HEK293 (cell line): ENCODE measurements at regions not wholly inside any gene's neighbourhood (a gene's known extent, or its start where the extent isn't known, plus 50 kb on each side); places are given as distances from the start of the nearest gene placed in this dataset.

Experiments used
- CTCF ChIA-PET: fragments of 350-600 bp; formaldehyde crosslinking; extraction: SDS; loops from one replicate; lab custom pipeline; 2021; ENCODE audit warnings: antibody characterized with exemption; lab: Yijun Ruan, JAX
- POLR2A ChIA-PET: fragments of 300-600 bp; formaldehyde crosslinking; extraction: SDS; loops from one replicate; lab custom pipeline; 2020; ENCODE audit warnings: antibody characterized with exemption, inconsistent platforms; lab: Yijun Ruan, JAX
- H3K27ac ChIP-seq: fragments of 200-500 bp; sonication (Bioruptor generic); 2 replicates; pipeline ENCODE4 v1.5.1; 2014; ENCODE audit warnings: low read depth, low read length, control low read depth, inconsistent platforms; ENCODE audit errors: extremely low read depth
- H3K36me3 ChIP-seq, 2 experiments: fragments of 200-500 bp in 1 of 2; sonication (Bioruptor generic) in 1 of 2; 1 replicate in 1 of 2; 2 replicates in 1 of 2; pipeline ENCODE4 v1.5.1; 2014 to 2017; ENCODE audit warnings: inconsistent platforms in 2 of 2, low read length in 2 of 2; ENCODE audit not compliant: control insufficient read depth in 2 of 2, insufficient read depth in 1 of 2
- H3K4me1 ChIP-seq: fragments of 200-500 bp; sonication (Bioruptor generic); 2 replicates; pipeline ENCODE4 v1.5.1; 2014; ENCODE audit warnings: mild to moderate bottlenecking, low read length, inconsistent platforms; ENCODE audit not compliant: control insufficient read depth, insufficient read depth
- H3K4me3 ChIP-seq: 2 replicates; pipeline ENCODE4 v1.5.1; 2011; ENCODE audit warnings: low read depth, mild to moderate bottlenecking, control low read depth, low read length, moderate library complexity
- H3K9me3 ChIP-seq: fragments of 200-500 bp; sonication (Bioruptor generic); 2 replicates; pipeline ENCODE4 v1.5.1; 2014; ENCODE audit warnings: low read depth, low read length, inconsistent platforms; ENCODE audit not compliant: control insufficient read depth, insufficient read depth
- EGR2 ChIP-seq: fragments of 450-650 bp; formaldehyde crosslinking; IDR thresholded peaks from 2 replicates; pipeline ENCODE4 v1.5.1; 2016; ENCODE audit warnings: low read depth, missing biosample characterization, missing genetic modification characterization
- PRDM10 ChIP-seq: fragments of 450-650 bp; formaldehyde crosslinking; IDR thresholded peaks from 2 replicates; pipeline ENCODE4 v1.5.1; 2016; ENCODE audit warnings: missing biosample characterization, missing genetic modification characterization
- REPIN1 ChIP-seq: fragments of 450-650 bp; formaldehyde crosslinking; IDR thresholded peaks from 2 replicates; pipeline ENCODE4 v1.5.1; 2017; ENCODE audit warnings: missing biosample characterization, missing genetic modification characterization, low read depth
- SETDB1 ChIP-seq: IDR thresholded peaks from one replicate; pipeline ENCODE4 v1.6.1; 2017; ENCODE audit warnings: mild to moderate bottlenecking, low read length, moderate library complexity, mixed read lengths; ENCODE audit not compliant: insufficient read length
- SP2 ChIP-seq: fragments of 450-650 bp; formaldehyde crosslinking; IDR thresholded peaks from 2 replicates; pipeline ENCODE4 v1.5.1; 2016; ENCODE audit warnings: missing biosample characterization, missing genetic modification characterization
- YY1 ChIP-seq: fragments of 450-650 bp; formaldehyde crosslinking; IDR thresholded peaks from 2 replicates; pipeline ENCODE4 v1.5.1; 2018; ENCODE audit warnings: missing biosample characterization, missing genetic modification characterization
- ZBTB10 ChIP-seq: fragments of 450-650 bp; formaldehyde crosslinking; IDR thresholded peaks from 2 replicates; pipeline ENCODE4 v1.5.1; 2016; ENCODE audit warnings: missing biosample characterization, missing genetic modification characterization
- ZFP69B ChIP-seq: fragments of 450-650 bp; formaldehyde crosslinking; IDR thresholded peaks from 2 replicates; pipeline ENCODE4 v1.5.1; 2016; ENCODE audit warnings: missing biosample characterization, missing genetic modification characterization
- ZNF140 ChIP-seq: fragments of 450-650 bp; formaldehyde crosslinking; IDR thresholded peaks from 2 replicates; pipeline ENCODE4 v1.5.1; 2016; ENCODE audit warnings: missing biosample characterization, missing genetic modification characterization
- ZNF174 ChIP-seq: fragments of 450-650 bp; formaldehyde crosslinking; IDR thresholded peaks from 2 replicates; pipeline ENCODE4 v1.5.0; 2017; ENCODE audit warnings: missing biosample characterization, mild to moderate bottlenecking, missing genetic modification characterization
- ZNF211 ChIP-seq: fragments of 450-650 bp; formaldehyde crosslinking; IDR thresholded peaks from 2 replicates; pipeline ENCODE4 v1.5.1; 2016; ENCODE audit warnings: low read depth, missing biosample characterization, missing genetic modification characterization
- ZNF274 ChIP-seq, 2 experiments: fragments of 200-500 bp in 1 of 2; fragments of 450-650 bp in 1 of 2; sonication (Bioruptor generic) in 1 of 2; formaldehyde crosslinking in 1 of 2; IDR thresholded peaks; 2 replicates each; pipeline versions ENCODE4 v1.5.1 to v1.6.1; 2014 to 2016; ENCODE audit warnings: borderline replicate concordance in 1 of 2, inconsistent platforms in 1 of 2, low read length in 1 of 2, missing biosample characterization in 1 of 2, missing genetic modification characterization in 1 of 2
- ZNF280C ChIP-seq: fragments of 450-650 bp; formaldehyde crosslinking; IDR thresholded peaks from 2 replicates; pipeline ENCODE4 v1.5.1; 2016; ENCODE audit warnings: missing biosample characterization, missing genetic modification characterization
- ZNF350 ChIP-seq: fragments of 450-650 bp; formaldehyde crosslinking; IDR thresholded peaks from 2 replicates; pipeline ENCODE4 v1.5.0; 2017; ENCODE audit warnings: missing biosample characterization, mild to moderate bottlenecking, missing genetic modification characterization
- ZNF404 ChIP-seq: fragments of 450-650 bp; formaldehyde crosslinking; IDR thresholded peaks from 2 replicates; pipeline ENCODE4 v1.5.1; 2017; ENCODE audit warnings: missing biosample characterization, missing genetic modification characterization
- ZNF561 ChIP-seq: fragments of 450-650 bp; IDR thresholded peaks from 2 replicates; pipeline ENCODE4 v1.5.1; 2018; ENCODE audit warnings: missing biosample characterization, missing genetic modification characterization, borderline replicate concordance
- ZNF626 ChIP-seq: fragments of 450-650 bp; sonication (Bioruptor Pico); formaldehyde crosslinking; IDR thresholded peaks from 2 replicates; pipeline ENCODE4 v1.5.1; 2018; ENCODE audit warnings: missing biosample characterization, missing genetic modification characterization, inconsistent platforms
- ZNF629 ChIP-seq: fragments of 450-650 bp; formaldehyde crosslinking; IDR thresholded peaks from 2 replicates; pipeline ENCODE4 v1.5.1; 2017; ENCODE audit warnings: missing biosample characterization, missing genetic modification characterization
- ZNF660 ChIP-seq: fragments of 450-650 bp; IDR thresholded peaks from 2 replicates; pipeline ENCODE4 v1.5.1; 2018; ENCODE audit warnings: missing biosample characterization, mild to moderate bottlenecking, missing genetic modification characterization
- TF ChIP-seq, protein P1 (sequence below): fragments of 450-650 bp; formaldehyde crosslinking; IDR thresholded peaks from 2 replicates; pipeline ENCODE4 v1.5.1; 2016; ENCODE audit warnings: missing biosample characterization, missing genetic modification characterization, low read depth
- TF ChIP-seq, protein P2 (sequence below): fragments of 450-650 bp; formaldehyde crosslinking; IDR thresholded peaks from 2 replicates; pipeline ENCODE4 v1.5.1; 2016; ENCODE audit warnings: missing biosample characterization, missing genetic modification characterization, borderline replicate concordance

DNA sequence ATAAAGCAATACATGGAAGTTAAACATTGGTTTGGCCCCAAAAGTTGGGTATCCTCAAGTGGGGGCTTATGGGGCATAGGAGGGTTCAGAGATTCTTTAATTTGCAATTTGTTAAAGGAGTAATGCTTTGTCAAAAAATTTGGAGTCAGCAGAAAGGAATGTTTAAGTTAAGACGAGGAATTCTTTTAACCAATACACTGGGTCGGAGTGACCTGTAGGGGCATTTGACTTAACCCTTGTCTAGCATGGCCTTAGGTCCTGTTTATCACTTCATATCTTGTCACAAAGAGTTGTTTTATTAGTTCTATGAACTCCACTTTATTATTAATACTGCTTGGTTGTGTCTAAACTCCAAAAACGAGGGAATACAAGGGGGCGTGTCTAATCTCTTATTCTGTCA is 656.1 kb upstream of the RORB start (continued):
- TF ChIP-seq ZNF280C (tag by site-specific recombination) (no peak), ZNF660 (tag by site-specific recombination) (no peak), REPIN1 (no peak), ZNF629 (tag by site-specific recombination) (no peak), ZFP69B (tag by site-specific recombination) (no peak), ZNF626 (tag by site-specific recombination) (no peak)
- TF ChIP-seq, protein P1, sequence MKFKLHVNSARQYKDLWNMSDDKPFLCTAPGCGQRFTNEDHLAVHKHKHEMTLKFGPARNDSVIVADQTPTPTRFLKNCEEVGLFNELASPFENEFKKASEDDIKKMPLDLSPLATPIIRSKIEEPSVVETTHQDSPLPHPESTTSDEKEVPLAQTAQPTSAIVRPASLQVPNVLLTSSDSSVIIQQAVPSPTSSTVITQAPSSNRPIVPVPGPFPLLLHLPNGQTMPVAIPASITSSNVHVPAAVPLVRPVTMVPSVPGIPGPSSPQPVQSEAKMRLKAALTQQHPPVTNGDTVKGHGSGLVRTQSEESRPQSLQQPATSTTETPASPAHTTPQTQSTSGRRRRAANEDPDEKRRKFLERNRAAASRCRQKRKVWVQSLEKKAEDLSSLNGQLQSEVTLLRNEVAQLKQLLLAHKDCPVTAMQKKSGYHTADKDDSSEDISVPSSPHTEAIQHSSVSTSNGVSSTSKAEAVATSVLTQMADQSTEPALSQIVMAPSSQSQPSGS (tag by site-specific recombination) = no peak
- TF ChIP-seq, all 188 proteins: peak for 0

GRCh38 chr9:73844135-73844534 is 653.0 kb upstream of the RORB start:
- POLR2A ChIA-PET = no interaction called here
- CTCF ChIA-PET = no interaction called here
- Histone ChIP-seq H3K4me3 (no peak overlapping the region), H3K27ac (no peak overlapping the region), H3K9me3 (no peaks in the 10 kb centered on the region), H3K4me1 (no peaks in the 10 kb centered on the region), H3K36me3 (no peaks in the 10 kb centered on the region)
- TF ChIP-seq EGR2 (tag by site-specific recombination) (no peak), ZNF140 (no peak), ZNF561 (tag by site-specific recombination) (no peak), SETDB1 (no peak), PRDM10 (tag by site-specific recombination) (no peak), ZBTB10 (tag by site-specific recombination) (no peak), ZNF174 (tag by site-specific recombination) (no peak), ZNF404 (tag by site-specific recombination) (no peak), ZNF211 (no peak), YY1 (tag by site-specific recombination) (no peak), ZNF274 (IDR thresholded peaks at IDR 0.05; ENCODE audit: low read length) (no peak), ZNF274 (tag by site-specific recombination; IDR thresholded peaks at IDR 0.05; ENCODE audit: borderline replicate concordance) (no peak), ZNF629 (tag by site-specific recombination) (no peak), ZNF350 (tag by site-specific recombination) (no peak), SP2 (tag by site-specific recombination) (no peak)
- TF ChIP-seq, protein P2, sequence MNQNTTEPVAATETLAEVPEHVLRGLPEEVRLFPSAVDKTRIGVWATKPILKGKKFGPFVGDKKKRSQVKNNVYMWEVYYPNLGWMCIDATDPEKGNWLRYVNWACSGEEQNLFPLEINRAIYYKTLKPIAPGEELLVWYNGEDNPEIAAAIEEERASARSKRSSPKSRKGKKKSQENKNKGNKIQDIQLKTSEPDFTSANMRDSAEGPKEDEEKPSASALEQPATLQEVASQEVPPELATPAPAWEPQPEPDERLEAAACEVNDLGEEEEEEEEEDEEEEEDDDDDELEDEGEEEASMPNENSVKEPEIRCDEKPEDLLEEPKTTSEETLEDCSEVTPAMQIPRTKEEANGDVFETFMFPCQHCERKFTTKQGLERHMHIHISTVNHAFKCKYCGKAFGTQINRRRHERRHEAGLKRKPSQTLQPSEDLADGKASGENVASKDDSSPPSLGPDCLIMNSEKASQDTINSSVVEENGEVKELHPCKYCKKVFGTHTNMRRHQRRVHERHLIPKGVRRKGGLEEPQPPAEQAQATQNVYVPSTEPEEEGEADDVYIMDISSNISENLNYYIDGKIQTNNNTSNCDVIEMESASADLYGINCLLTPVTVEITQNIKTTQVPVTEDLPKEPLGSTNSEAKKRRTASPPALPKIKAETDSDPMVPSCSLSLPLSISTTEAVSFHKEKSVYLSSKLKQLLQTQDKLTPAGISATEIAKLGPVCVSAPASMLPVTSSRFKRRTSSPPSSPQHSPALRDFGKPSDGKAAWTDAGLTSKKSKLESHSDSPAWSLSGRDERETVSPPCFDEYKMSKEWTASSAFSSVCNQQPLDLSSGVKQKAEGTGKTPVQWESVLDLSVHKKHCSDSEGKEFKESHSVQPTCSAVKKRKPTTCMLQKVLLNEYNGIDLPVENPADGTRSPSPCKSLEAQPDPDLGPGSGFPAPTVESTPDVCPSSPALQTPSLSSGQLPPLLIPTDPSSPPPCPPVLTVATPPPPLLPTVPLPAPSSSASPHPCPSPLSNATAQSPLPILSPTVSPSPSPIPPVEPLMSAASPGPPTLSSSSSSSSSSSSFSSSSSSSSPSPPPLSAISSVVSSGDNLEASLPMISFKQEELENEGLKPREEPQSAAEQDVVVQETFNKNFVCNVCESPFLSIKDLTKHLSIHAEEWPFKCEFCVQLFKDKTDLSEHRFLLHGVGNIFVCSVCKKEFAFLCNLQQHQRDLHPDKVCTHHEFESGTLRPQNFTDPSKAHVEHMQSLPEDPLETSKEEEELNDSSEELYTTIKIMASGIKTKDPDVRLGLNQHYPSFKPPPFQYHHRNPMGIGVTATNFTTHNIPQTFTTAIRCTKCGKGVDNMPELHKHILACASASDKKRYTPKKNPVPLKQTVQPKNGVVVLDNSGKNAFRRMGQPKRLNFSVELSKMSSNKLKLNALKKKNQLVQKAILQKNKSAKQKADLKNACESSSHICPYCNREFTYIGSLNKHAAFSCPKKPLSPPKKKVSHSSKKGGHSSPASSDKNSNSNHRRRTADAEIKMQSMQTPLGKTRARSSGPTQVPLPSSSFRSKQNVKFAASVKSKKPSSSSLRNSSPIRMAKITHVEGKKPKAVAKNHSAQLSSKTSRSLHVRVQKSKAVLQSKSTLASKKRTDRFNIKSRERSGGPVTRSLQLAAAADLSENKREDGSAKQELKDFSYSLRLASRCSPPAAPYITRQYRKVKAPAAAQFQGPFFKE (tag by site-specific recombination) = no peak
- TF ChIP-seq, all 188 proteins: peak for 0
